ENCODE measurements at regions not wholly inside any gene's neighbourhood (a gene's known extent, or its start where the extent isn't known, plus 50 kb on each side); places are given as distances from the start of the nearest gene placed in this dataset.
"Not testable (repeated sequence)": the region's sequence is repeated elsewhere in the genome, so short reads cannot be mapped to it uniquely, and the experiment has no call there.

DNA sequence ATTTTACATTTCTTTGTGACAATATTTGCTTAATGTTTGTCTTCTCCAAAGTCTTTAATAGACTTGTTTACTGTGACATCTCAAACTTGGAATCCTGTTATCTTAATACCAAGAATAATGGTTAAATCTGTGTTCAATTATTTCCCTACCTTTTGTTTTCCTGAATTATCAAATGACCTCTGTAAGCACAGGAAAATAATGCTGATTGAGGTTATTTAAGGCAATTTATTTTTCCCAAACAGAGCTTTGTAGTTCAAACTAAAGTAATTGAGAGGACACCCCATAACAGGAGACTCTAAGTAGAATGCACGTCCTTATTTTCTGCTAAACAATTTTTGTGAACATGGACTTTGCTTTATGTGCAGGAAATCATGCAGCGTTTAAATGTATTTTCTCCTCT, 195.0 kb downstream of the BTBD3 start:
- no peak overlapping the region for H3K4me3 ChIP-seq (ENCODE audit: insufficient read depth, low read depth, low read length)
- no peak overlapping the region for H3K27ac ChIP-seq (ENCODE audit: low read depth, low read length)
- no peaks in the 10 kb centered on the region for H3K79me2 ChIP-seq (ENCODE audit: insufficient read depth, low read length)
- no peaks in the 10 kb centered on the region for H3K9me3 Mint-ChIP-seq (ENCODE audit: unreplicated experiment)
- H3K27me3 Mint-ChIP-seq (ENCODE audit: low read depth, unreplicated experiment) = no peaks in the 10 kb centered on the region
- TF ChIP-seq, protein P1, sequence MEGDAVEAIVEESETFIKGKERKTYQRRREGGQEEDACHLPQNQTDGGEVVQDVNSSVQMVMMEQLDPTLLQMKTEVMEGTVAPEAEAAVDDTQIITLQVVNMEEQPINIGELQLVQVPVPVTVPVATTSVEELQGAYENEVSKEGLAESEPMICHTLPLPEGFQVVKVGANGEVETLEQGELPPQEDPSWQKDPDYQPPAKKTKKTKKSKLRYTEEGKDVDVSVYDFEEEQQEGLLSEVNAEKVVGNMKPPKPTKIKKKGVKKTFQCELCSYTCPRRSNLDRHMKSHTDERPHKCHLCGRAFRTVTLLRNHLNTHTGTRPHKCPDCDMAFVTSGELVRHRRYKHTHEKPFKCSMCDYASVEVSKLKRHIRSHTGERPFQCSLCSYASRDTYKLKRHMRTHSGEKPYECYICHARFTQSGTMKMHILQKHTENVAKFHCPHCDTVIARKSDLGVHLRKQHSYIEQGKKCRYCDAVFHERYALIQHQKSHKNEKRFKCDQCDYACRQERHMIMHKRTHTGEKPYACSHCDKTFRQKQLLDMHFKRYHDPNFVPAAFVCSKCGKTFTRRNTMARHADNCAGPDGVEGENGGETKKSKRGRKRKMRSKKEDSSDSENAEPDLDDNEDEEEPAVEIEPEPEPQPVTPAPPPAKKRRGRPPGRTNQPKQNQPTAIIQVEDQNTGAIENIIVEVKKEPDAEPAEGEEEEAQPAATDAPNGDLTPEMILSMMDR (IDR thresholded peaks at IDR 0.05; ENCODE audit: insufficient read depth, low read depth, low read length) = no peak
- no peak for TF ChIP-seq EZH2 (IDR thresholded peaks at IDR 0.05; ENCODE audit: insufficient read depth, low read length)
- H3K36me3 Mint-ChIP-seq (ENCODE audit: low read depth, unreplicated experiment) = no peaks in the 10 kb centered on the region
- H3K9me3 ChIP-seq (ENCODE audit: insufficient read depth, low read depth, low read length) = no peaks in the 10 kb centered on the region
- no peaks in the 10 kb centered on the region for H4K20me1 ChIP-seq (ENCODE audit: insufficient read depth, low read length)
- FAIRE-seq (no peak), DNase-seq (ENCODE audit: low read depth) (no peak)
- H3K27ac Mint-ChIP-seq (ENCODE audit: unreplicated experiment) = no peak overlapping the region
- H3K4me2 ChIP-seq (ENCODE audit: low read length) = no peak overlapping the region
- no peak overlapping the region for H3K9ac ChIP-seq (ENCODE audit: low read length)
- H3K27me3 ChIP-seq (ENCODE audit: insufficient read depth, low read length) = no peaks in the 10 kb centered on the region
- H3K4me1 Mint-ChIP-seq (ENCODE audit: low read depth, unreplicated experiment) = peaks cover 19% of the 10 kb centered on the region
- H3K4me3 Mint-ChIP-seq (ENCODE audit: unreplicated experiment) = no peak overlapping the region
- peaks cover 7% of the 10 kb centered on the region for H3K4me1 ChIP-seq (ENCODE audit: insufficient read depth, low read length)
- H3K36me3 ChIP-seq (ENCODE audit: insufficient read depth, low read length) = no peaks in the 10 kb centered on the region
- no peak overlapping the region for H2AFZ ChIP-seq (ENCODE audit: low read depth, low read length)

GRCh38 chr20:12113075-12113467, 195.4 kb downstream of the BTBD3 start:
- FAIRE-seq (no peak), DNase-seq (ENCODE audit: low read depth) (no peak)
- no peak overlapping the region for H2AFZ ChIP-seq (ENCODE audit: low read depth, low read length)
- H3K4me3 ChIP-seq (ENCODE audit: insufficient read depth, low read depth, low read length) = no peak overlapping the region
- H3K27ac Mint-ChIP-seq (ENCODE audit: unreplicated experiment) = no peak overlapping the region
- TF ChIP-seq, protein P1 (IDR thresholded peaks at IDR 0.05; ENCODE audit: insufficient read depth, low read depth, low read length) = no peak
- TF ChIP-seq EZH2 (IDR thresholded peaks at IDR 0.05; ENCODE audit: insufficient read depth, low read length) = no peak
- H3K9me3 Mint-ChIP-seq (ENCODE audit: unreplicated experiment) = no peaks in the 10 kb centered on the region
- H4K20me1 ChIP-seq (ENCODE audit: insufficient read depth, low read length) = no peaks in the 10 kb centered on the region
- no peaks in the 10 kb centered on the region for H3K27me3 ChIP-seq (ENCODE audit: insufficient read depth, low read length)
- H3K9ac ChIP-seq (ENCODE audit: low read length) = no peak overlapping the region
- no peak overlapping the region for H3K4me3 Mint-ChIP-seq (ENCODE audit: unreplicated experiment)
- H3K4me1 ChIP-seq (ENCODE audit: insufficient read depth, low read length) = peaks cover 7% of the 10 kb centered on the region
- no peaks in the 10 kb centered on the region for H3K27me3 Mint-ChIP-seq (ENCODE audit: low read depth, unreplicated experiment)
- H3K36me3 Mint-ChIP-seq (ENCODE audit: low read depth, unreplicated experiment) = no peaks in the 10 kb centered on the region
- H3K36me3 ChIP-seq (ENCODE audit: insufficient read depth, low read length) = no peaks in the 10 kb centered on the region
- no peaks in the 10 kb centered on the region for H3K79me2 ChIP-seq (ENCODE audit: insufficient read depth, low read length)
- H3K27ac ChIP-seq (ENCODE audit: low read depth, low read length) = no peak overlapping the region
- H3K4me1 Mint-ChIP-seq (ENCODE audit: low read depth, unreplicated experiment) = peaks cover 19% of the 10 kb centered on the region
- H3K9me3 ChIP-seq (ENCODE audit: insufficient read depth, low read depth, low read length) = no peaks in the 10 kb centered on the region
- peak overlapping the region; percentile 1 for H3K4me2 ChIP-seq (ENCODE audit: low read length)

- H3K4me3 Mint-ChIP-seq (ENCODE audit: unreplicated experiment) = no peak overlapping the region
- no peaks in the 10 kb centered on the region for H4K20me1 ChIP-seq (ENCODE audit: insufficient read depth, low read length)
Measured at GRCh38 chr20:12113468-12114371, 196.0 kb downstream of the BTBD3 start.

GRCh38 chr20:12129114-12129513, 211.4 kb downstream of the BTBD3 start:
- not testable (repeated sequence) for FAIRE-seq

More at GRCh38 chr20:12113468-12114371, 196.0 kb downstream of the BTBD3 start:
- no peak overlapping the region for H2AFZ ChIP-seq (ENCODE audit: low read depth, low read length)
- peaks cover 7% of the 10 kb centered on the region for H3K4me1 ChIP-seq (ENCODE audit: insufficient read depth, low read length)
- H3K4me2 ChIP-seq (ENCODE audit: low read length) = peak overlapping the region; percentile 1
- Mint-ChIP-seq H3K4me1 (ENCODE audit: low read depth, unreplicated experiment) (peaks cover 19% of the 10 kb centered on the region), H3K36me3 (ENCODE audit: low read depth, unreplicated experiment) (no peaks in the 10 kb centered on the region), H3K27me3 (ENCODE audit: low read depth, unreplicated experiment) (no peaks in the 10 kb centered on the region), H3K27ac (ENCODE audit: unreplicated experiment) (no peak overlapping the region), H3K9me3 (ENCODE audit: unreplicated experiment) (no peaks in the 10 kb centered on the region)
- H3K36me3 ChIP-seq (ENCODE audit: insufficient read depth, low read length) = no peaks in the 10 kb centered on the region
- TF ChIP-seq EZH2 (IDR thresholded peaks at IDR 0.05; ENCODE audit: insufficient read depth, low read length) = no peak
- TF ChIP-seq, protein P1 (IDR thresholded peaks at IDR 0.05; ENCODE audit: insufficient read depth, low read depth, low read length) = no peak
- no peaks in the 10 kb centered on the region for H3K79me2 ChIP-seq (ENCODE audit: insufficient read depth, low read length)
- no peak for FAIRE-seq
- no peaks in the 10 kb centered on the region for H3K9me3 ChIP-seq (ENCODE audit: insufficient read depth, low read depth, low read length)
- H3K27ac ChIP-seq (ENCODE audit: low read depth, low read length) = no peak overlapping the region
- no peak overlapping the region for H3K4me3 ChIP-seq (ENCODE audit: insufficient read depth, low read depth, low read length)
- no peaks in the 10 kb centered on the region for H3K27me3 ChIP-seq (ENCODE audit: insufficient read depth, low read length)
- peak; percentile 72 for DNase-seq (ENCODE audit: low read depth)
- no peak overlapping the region for H3K9ac ChIP-seq (ENCODE audit: low read length)

More at GRCh38 chr20:12129114-12129513, 211.4 kb downstream of the BTBD3 start:
- H3K9ac ChIP-seq (ENCODE audit: low read length); H3K9me3 ChIP-seq (ENCODE audit: insufficient read depth, low read depth, low read length); H3K36me3 ChIP-seq (ENCODE audit: insufficient read depth, low read length); H3K27me3 Mint-ChIP-seq (ENCODE audit: low read depth, unreplicated experiment); H3K4me1 ChIP-seq (ENCODE audit: insufficient read depth, low read length); H3K27ac Mint-ChIP-seq (ENCODE audit: unreplicated experiment); H3K79me2 ChIP-seq (ENCODE audit: insufficient read depth, low read length); H3K4me2 ChIP-seq (ENCODE audit: low read length); H3K27me3 ChIP-seq (ENCODE audit: insufficient read depth, low read length); H3K36me3 Mint-ChIP-seq (ENCODE audit: low read depth, unreplicated experiment); H3K4me1 Mint-ChIP-seq (ENCODE audit: low read depth, unreplicated experiment); DNase-seq (ENCODE audit: low read depth); H3K27ac ChIP-seq (ENCODE audit: low read depth, low read length); H2AFZ ChIP-seq (ENCODE audit: low read depth, low read length); H3K4me3 ChIP-seq (ENCODE audit: insufficient read depth, low read depth, low read length); H3K4me3 Mint-ChIP-seq (ENCODE audit: unreplicated experiment); H4K20me1 ChIP-seq (ENCODE audit: insufficient read depth, low read length); H3K9me3 Mint-ChIP-seq (ENCODE audit: unreplicated experiment): not testable (repeated sequence)
